HepG2 (cell line): ENCODE measurements at regions not wholly inside any gene's neighbourhood (a gene's known extent, or its start where the extent isn't known, plus 50 kb on each side); places are given as distances from the start of the nearest gene placed in this dataset.

Experiments
- ATAC-seq: fragments of 200-7000 bp; cut with Tn5 transposase; 3 replicates; pipeline ENCODE4 v1.9.1; 2020; ENCODE audit warnings: mild to moderate bottlenecking, moderate library complexity
- BruUV-seq: library from RNA; stranded (reverse); fragments of 400-500 nt; replicated peaks from 2 replicates; lab custom pipeline; 2021; lab: Mats Ljungman, UMichigan
- CTCF ChIA-PET: fragments of 300-600 bp; formaldehyde crosslinking; extraction: SDS; loops from one replicate; lab custom pipeline; 2021; ENCODE audit warnings: low total read pairs, inconsistent platforms, low intra/inter-chr PET ratio; lab: Yijun Ruan, JAX
- POLR2A ChIA-PET: fragments of 350-600 bp; sonication (Branson Sonifier 250); formaldehyde crosslinking; loops from one replicate; lab custom pipeline; 2020; ENCODE audit warnings: antibody characterized with exemption, inconsistent platforms; lab: Yijun Ruan, JAX
- DNase-seq: peaks from one replicate; pipeline ENCODE4 v3.0.0-alpha.2; 2015; ENCODE audit warnings: low spot score
- FAIRE-seq: peaks from 3 replicates; lab custom pipeline; 2011; peaks lifted over from hg19 to GRCh38; lab: Jason Lieb, UNC
- H2AFZ ChIP-seq: one replicate; pipeline ENCODE4 v1.6.1; 2011; ENCODE audit warnings: low read length, inconsistent platforms
- H3K27ac ChIP-seq: fragments of 300-600 bp; 3 replicates; pipeline ENCODE4 v1.8.0; 2011; ENCODE audit warnings: mixed run types, mild to moderate bottlenecking, mixed read lengths, low read length, inconsistent platforms; ENCODE audit not compliant: insufficient read depth; ENCODE audit errors: extremely low read length
- H3K27me3 ChIP-seq, 2 experiments: fragments of 200-600 bp in 1 of 2; 2 replicates in 1 of 2; 3 replicates in 1 of 2; pipeline versions ENCODE4 v1.6.0 to v1.8.0; 2011; ENCODE audit warnings: low read length in 2 of 2, mild to moderate bottlenecking in 2 of 2, moderate library complexity in 2 of 2, inconsistent platforms in 1 of 2; ENCODE audit not compliant: insufficient read depth in 2 of 2, control insufficient read depth in 1 of 2
- H3K36me3 ChIP-seq, 2 experiments: fragments of 200-600 bp in 1 of 2; replicated peaks in 1 of 2; 2 replicates in 1 of 2; 3 replicates in 1 of 2; pipeline versions ENCODE4 v1.5.1 to v1.8.0; 2011; ENCODE audit warnings: low read length in 2 of 2, inconsistent platforms in 1 of 2; ENCODE audit not compliant: insufficient read depth in 2 of 2, control insufficient read depth in 1 of 2
- H3K4me1 ChIP-seq: 2 replicates; pipeline ENCODE4 v1.5.1; 2012; ENCODE audit warnings: low read length, inconsistent platforms; ENCODE audit not compliant: insufficient read depth
- H3K4me2 ChIP-seq: 2 replicates; pipeline ENCODE4 v1.6.0; 2011; ENCODE audit warnings: low read depth, low read length, inconsistent platforms
- H3K4me3 ChIP-seq, 3 experiments: fragments of 200-600 bp in 1 of 3; sonication (generic), shearing (Covaris generic) in 1 of 3; replicated peaks in 1 of 3; 2 replicates each; pipeline ENCODE4 v1.5.1; 2011 to 2016; ENCODE audit warnings: low read length in 3 of 3, inconsistent platforms in 2 of 3, low read depth in 2 of 3, mild to moderate bottlenecking in 2 of 3, control low read depth in 1 of 3, mixed read lengths in 1 of 3; ENCODE audit not compliant: insufficient read depth in 1 of 3
- H3K79me2 ChIP-seq: one replicate; pipeline ENCODE4 v1.6.1; 2011; ENCODE audit warnings: low read length, inconsistent platforms; ENCODE audit not compliant: insufficient read depth
- H3K9ac ChIP-seq: 2 replicates; pipeline ENCODE4 v1.6.0; 2011; ENCODE audit warnings: mild to moderate bottlenecking, low read depth, low read length, inconsistent platforms; ENCODE audit not compliant: insufficient read depth
- H3K9me3 ChIP-seq: 2 replicates; pipeline ENCODE4 v1.5.1; 2012; ENCODE audit warnings: mild to moderate bottlenecking, low read length
- H4K20me1 ChIP-seq: 2 replicates; pipeline ENCODE4 v1.6.0; 2011; ENCODE audit warnings: inconsistent platforms, mild to moderate bottlenecking, low read length, moderate library complexity; ENCODE audit not compliant: insufficient read depth
- ATF1 ChIP-seq: IDR thresholded peaks from 2 replicates; pipeline ENCODE4 v1.6.1; 2016; ENCODE audit warnings: mild to moderate bottlenecking, control low read depth
- CEBPB ChIP-seq: IDR thresholded peaks from 2 replicates; pipeline ENCODE4 v1.6.1; 2011; ENCODE audit warnings: low read depth, low read length, improper control_type of control experiment, borderline replicate concordance
- FOXJ3 ChIP-seq: sonication (generic); formaldehyde crosslinking; IDR thresholded peaks from 2 replicates; pipeline ENCODE4 v1.4.0; 2020; ENCODE audit warnings: missing genetic modification reagents, mild to moderate bottlenecking, borderline replicate concordance
- FUBP1 ChIP-seq: sonication (generic); formaldehyde crosslinking; IDR thresholded peaks from 2 replicates; pipeline ENCODE4 v1.5.1; 2020; ENCODE audit warnings: missing genetic modification reagents, mild to moderate bottlenecking, borderline replicate concordance
- SAFB2 ChIP-seq: sonication (generic); formaldehyde crosslinking; IDR thresholded peaks from 2 replicates; pipeline ENCODE4 v1.5.1; 2020; ENCODE audit warnings: missing genetic modification reagents, low read depth, mild to moderate bottlenecking, borderline replicate concordance
- ZKSCAN5 ChIP-seq: sonication (generic); formaldehyde crosslinking; IDR thresholded peaks from 2 replicates; pipeline ENCODE4 v1.5.1; 2020; ENCODE audit warnings: mild to moderate bottlenecking, missing genetic modification reagents
- ZNF672 ChIP-seq: sonication (generic); formaldehyde crosslinking; IDR thresholded peaks from 2 replicates; pipeline ENCODE4 v1.8.1; 2022; ENCODE audit warnings: missing genetic modification reagents
- ZNF780A ChIP-seq: sonication (generic); formaldehyde crosslinking; IDR thresholded peaks from 2 replicates; pipeline ENCODE4 v1.8.0; 2022; ENCODE audit warnings: mild to moderate bottlenecking, missing genetic modification reagents, moderate library complexity
- ZNF839 ChIP-seq: sonication (generic); formaldehyde crosslinking; IDR thresholded peaks from 2 replicates; pipeline ENCODE4 v1.4.0; 2020; ENCODE audit warnings: missing genetic modification reagents, mild to moderate bottlenecking, borderline replicate concordance
- WGBS: methylation state at CpG from one replicate; pipeline ENCODE4 v1.1.6; 2017; ENCODE audit warnings: low lambda C conversion rate; 5-methylcytosine and 5-hydroxymethylcytosine counted together
- in situ Hi-C: cut with HindIII; loops from 2 replicates; pipeline ENCODE4 v1.10.0; 2017; ENCODE audit warnings: low pct_unique_long_range_greater_than_20kb; ENCODE audit not compliant: extremely low pct_ligation_motif_present
- intact Hi-C: fragments of 100-400 bp; cut with micrococcal nuclease; formaldehyde crosslinking; loops from one replicate; pipeline ENCODE4 v1.10.0; 2022; ENCODE audit not compliant: unreplicated experiment
- TF ChIP-seq, protein P1 (sequence below): sonication (generic); formaldehyde crosslinking; IDR thresholded peaks from 2 replicates; pipeline ENCODE4 v1.4.0; 2020; ENCODE audit warnings: missing genetic modification reagents, mild to moderate bottlenecking, borderline replicate concordance
- TF ChIP-seq, protein P2 (sequence below): sonication (generic); formaldehyde crosslinking; conservative IDR thresholded peaks from 2 replicates; pipeline ENCODE4 v1.4.0; 2020; ENCODE audit warnings: missing genetic modification reagents

- Histone ChIP-seq H3K27ac (no peak overlapping the region), H2AFZ (no peak overlapping the region), H3K27me3 (no peaks in the 10 kb centered on the region; a peak in 1 of 5 replicates), H3K4me2 (no peak overlapping the region)
- no TSS peak for BruUV-seq
- 8% methylated on average over 6 of the region's 6 CpGs for WGBS
- no peak for TF ChIP-seq ZKSCAN5 (CRISPR knock-in tag)
- TF ChIP-seq ATF1 (CRISPR knock-in tag) = no peak
- no peak for TF ChIP-seq FUBP1 (CRISPR knock-in tag)
- no peak for TF ChIP-seq ZNF672 (CRISPR knock-in tag)
- TF ChIP-seq CEBPB = no peak
- TF ChIP-seq ZNF780A (CRISPR knock-in tag) = no peak
- TF ChIP-seq, protein P1, sequence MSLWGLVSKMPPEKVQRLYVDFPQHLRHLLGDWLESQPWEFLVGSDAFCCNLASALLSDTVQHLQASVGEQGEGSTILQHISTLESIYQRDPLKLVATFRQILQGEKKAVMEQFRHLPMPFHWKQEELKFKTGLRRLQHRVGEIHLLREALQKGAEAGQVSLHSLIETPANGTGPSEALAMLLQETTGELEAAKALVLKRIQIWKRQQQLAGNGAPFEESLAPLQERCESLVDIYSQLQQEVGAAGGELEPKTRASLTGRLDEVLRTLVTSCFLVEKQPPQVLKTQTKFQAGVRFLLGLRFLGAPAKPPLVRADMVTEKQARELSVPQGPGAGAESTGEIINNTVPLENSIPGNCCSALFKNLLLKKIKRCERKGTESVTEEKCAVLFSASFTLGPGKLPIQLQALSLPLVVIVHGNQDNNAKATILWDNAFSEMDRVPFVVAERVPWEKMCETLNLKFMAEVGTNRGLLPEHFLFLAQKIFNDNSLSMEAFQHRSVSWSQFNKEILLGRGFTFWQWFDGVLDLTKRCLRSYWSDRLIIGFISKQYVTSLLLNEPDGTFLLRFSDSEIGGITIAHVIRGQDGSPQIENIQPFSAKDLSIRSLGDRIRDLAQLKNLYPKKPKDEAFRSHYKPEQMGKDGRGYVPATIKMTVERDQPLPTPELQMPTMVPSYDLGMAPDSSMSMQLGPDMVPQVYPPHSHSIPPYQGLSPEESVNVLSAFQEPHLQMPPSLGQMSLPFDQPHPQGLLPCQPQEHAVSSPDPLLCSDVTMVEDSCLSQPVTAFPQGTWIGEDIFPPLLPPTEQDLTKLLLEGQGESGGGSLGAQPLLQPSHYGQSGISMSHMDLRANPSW (CRISPR knock-in tag) = no peak
- TF ChIP-seq, protein P2, sequence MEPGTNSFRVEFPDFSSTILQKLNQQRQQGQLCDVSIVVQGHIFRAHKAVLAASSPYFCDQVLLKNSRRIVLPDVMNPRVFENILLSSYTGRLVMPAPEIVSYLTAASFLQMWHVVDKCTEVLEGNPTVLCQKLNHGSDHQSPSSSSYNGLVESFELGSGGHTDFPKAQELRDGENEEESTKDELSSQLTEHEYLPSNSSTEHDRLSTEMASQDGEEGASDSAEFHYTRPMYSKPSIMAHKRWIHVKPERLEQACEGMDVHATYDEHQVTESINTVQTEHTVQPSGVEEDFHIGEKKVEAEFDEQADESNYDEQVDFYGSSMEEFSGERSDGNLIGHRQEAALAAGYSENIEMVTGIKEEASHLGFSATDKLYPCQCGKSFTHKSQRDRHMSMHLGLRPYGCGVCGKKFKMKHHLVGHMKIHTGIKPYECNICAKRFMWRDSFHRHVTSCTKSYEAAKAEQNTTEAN = no peak
- no peak for TF ChIP-seq FOXJ3 (CRISPR knock-in tag)
- no peak for TF ChIP-seq ZNF839 (CRISPR knock-in tag)
- TF ChIP-seq SAFB2 (CRISPR knock-in tag) = no peak
- TF ChIP-seq, all 625 proteins: peak for 0
- Histone ChIP-seq H3K4me1 (no peaks in the 10 kb centered on the region), H3K9ac (no peak overlapping the region), H3K9me3 (peaks cover 34% of the 10 kb centered on the region), H4K20me1 (no peaks in the 10 kb centered on the region), H3K4me3 (no peak overlapping the region), H3K79me2 (no peaks in the 10 kb centered on the region), H3K36me3 (no peaks in the 10 kb centered on the region)
- POLR2A ChIA-PET = no interaction called here
- in situ Hi-C loops (no loop called here), intact Hi-C loops (no loop called here)
- ATAC-seq (no peak), FAIRE-seq (no peak), DNase-seq (no peak)
- CTCF ChIA-PET = no interaction called here
Observed at GRCh38 chr1:239742416-239743109, 349.1 kb upstream of the FMN2 start.
